ENCODE measurements at regions not wholly inside any gene's neighbourhood (a gene's known extent, or its start where the extent isn't known, plus 50 kb on each side); places are given as distances from the start of the nearest gene placed in this dataset.

GRCh38 chr3:106276755-106277612 is 408.2 kb upstream of the CBLB start:
- TF ChIP-seq CTCF (IDR thresholded peaks at IDR 0.05; ENCODE audit: low read length) (no peak), EZH2 (IDR thresholded peaks at IDR 0.05; ENCODE audit: borderline replicate concordance, low read length) (no peak)

Data from OCI-LY1 (cell line).